MM.1S (cell line): ENCODE measurements at regions not wholly inside any gene's neighbourhood (a gene's known extent, or its start where the extent isn't known, plus 50 kb on each side); places are given as distances from the start of the nearest gene placed in this dataset.

Source experiments
- CTCF ChIP-seq: fragments of 300-600 bp; sonication (generic); IDR thresholded peaks from 2 replicates; pipeline ENCODE4 v1.5.1; 2016; ENCODE audit warnings: antibody characterized with exemption, low read length, mixed read lengths
- EZH2 ChIP-seq: fragments of 300-600 bp; sonication (generic); optimal IDR thresholded peaks from 2 replicates; pipeline ENCODE3; 2017; ENCODE audit warnings: low read depth, mild to moderate bottlenecking, antibody characterized with exemption, low read length, mixed read lengths
- EZH2phosphoT487 ChIP-seq: fragments of 300-600 bp; sonication (generic); IDR thresholded peaks from 2 replicates; pipeline ENCODE4 v1.6.1; 2018; ENCODE audit warnings: antibody characterized with exemption, low read length

- TF ChIP-seq EZH2phosphoT487 (no peak), CTCF (no peak), EZH2 (no peak)
Observed at GRCh38 chr10:21114683-21115082, 217.6 kb upstream of the NEBL start.
